Activated CD4-positive, alpha-beta T cell treated with anti-CD3 and anti-CD28 coated beads, Interleukin-2, Interleukin-6, amounts not matched to agents 100 ng/mL and 50 ng/mL, durations not matched to agents 16 hours and 8 hours (primary cell): ENCODE measurements at regions not wholly inside any gene's neighbourhood (a gene's known extent, or its start where the extent isn't known, plus 50 kb on each side); places are given as distances from the start of the nearest gene placed in this dataset.

Experiments
- DNase-seq: peaks from one replicate; pipeline ENCODE4 v3.0.0-alpha.2; 2020

- peak; percentile 64 for DNase-seq
These were observed 213.0 kb upstream of the CELF4 start for GRCh38 chr18:37778417-37779165.

- no peak for DNase-seq
These were observed 204.2 kb upstream of the CELF4 start for GRCh38 chr18:37769826-37770225.

- no peak for DNase-seq
These were observed 199.1 kb upstream of the CELF4 start for GRCh38 chr18:37764541-37765288.

GRCh38 chr18:37762076-37762621, 196.6 kb upstream of the CELF4 start:
- DNase-seq = no peak

- DNase-seq = no peak
These were observed 188.5 kb upstream of the CELF4 start for GRCh38 chr18:37754141-37754540.

GRCh38 chr18:37742436-37742835, 176.8 kb upstream of the CELF4 start:
- DNase-seq = no peak

- no peak for DNase-seq
These were observed 175.5 kb upstream of the CELF4 start for GRCh38 chr18:37741032-37741623.

- no peak for DNase-seq
These were observed 168.8 kb upstream of the CELF4 start for GRCh38 chr18:37734406-37734805.

GRCh38 chr18:37729716-37730115, 164.1 kb upstream of the CELF4 start:
- DNase-seq = no peak

GRCh38 chr18:37724206-37724605, 158.6 kb upstream of the CELF4 start:
- no peak for DNase-seq

GRCh38 chr18:37721544-37722522, 156.2 kb upstream of the CELF4 start:
- no peak for DNase-seq

GRCh38 chr18:37720663-37721062, 155.1 kb upstream of the CELF4 start:
- DNase-seq = no peak

GRCh38 chr18:37717656-37718055, 152.1 kb upstream of the CELF4 start:
- no peak for DNase-seq

- DNase-seq = no peak
These were observed 151.5 kb upstream of the CELF4 start for GRCh38 chr18:37717098-37717497.

- DNase-seq = no peak
These were observed 150.6 kb upstream of the CELF4 start for GRCh38 chr18:37716106-37716735.

- no peak for DNase-seq
These were observed 149.1 kb upstream of the CELF4 start for GRCh38 chr18:37714691-37715090.

- DNase-seq = no peak
These were observed 147.2 kb upstream of the CELF4 start for GRCh38 chr18:37712776-37713175.

- no peak for DNase-seq
These were observed 146.3 kb upstream of the CELF4 start for GRCh38 chr18:37711766-37712505.

GRCh38 chr18:37710726-37711125, 145.1 kb upstream of the CELF4 start:
- no peak for DNase-seq

- DNase-seq = no peak
These were observed 144.1 kb upstream of the CELF4 start for GRCh38 chr18:37709740-37710139.

GRCh38 chr18:37705016-37705415, 139.4 kb upstream of the CELF4 start:
- no peak for DNase-seq
